H9 (cell line): ENCODE measurements at regions not wholly inside any gene's neighbourhood (a gene's known extent, or its start where the extent isn't known, plus 50 kb on each side); places are given as distances from the start of the nearest gene placed in this dataset.
A peak's percentile ranks its signal among the peaks of the same experiment; 100 is the strongest.

ENCODE experiments used
- DNase-seq: peaks from one replicate; pipeline ENCODE4 v3.0.0-alpha.2; 2017
- H2AFZ ChIP-seq: one replicate; pipeline ENCODE4 v1.6.1; 2013; ENCODE audit warnings: mild to moderate bottlenecking, low read length, control low read depth, moderate library complexity
- H2AK5ac ChIP-seq: 2 replicates; pipeline ENCODE4 v1.6.1; 2013; ENCODE audit warnings: low read length, control low read depth, mixed read lengths; ENCODE audit not compliant: insufficient read length
- H2BK120ac ChIP-seq: one replicate; pipeline ENCODE4 v1.6.1; 2013; ENCODE audit warnings: low read depth, mild to moderate bottlenecking, low read length, control low read depth, inconsistent platforms; ENCODE audit not compliant: poor library complexity, severe bottlenecking
- H2BK12ac ChIP-seq: 2 replicates; pipeline ENCODE4 v1.6.1; 2013; ENCODE audit warnings: low read length, control low read depth, mixed read lengths, low read depth; ENCODE audit not compliant: insufficient read length
- H2BK15ac ChIP-seq: 2 replicates; pipeline ENCODE4 v1.6.1; 2013; ENCODE audit warnings: low read depth, low read length, control low read depth
- H2BK20ac ChIP-seq: one replicate; pipeline ENCODE4 v1.6.1; 2013; ENCODE audit warnings: low read depth, mild to moderate bottlenecking, low read length, control low read depth, inconsistent platforms; ENCODE audit not compliant: poor library complexity, severe bottlenecking
- H2BK5ac ChIP-seq: 2 replicates; pipeline ENCODE4 v1.6.1; 2013; ENCODE audit warnings: low read length, control low read depth, mixed read lengths; ENCODE audit not compliant: insufficient read length
- H3K14ac ChIP-seq: 2 replicates; pipeline ENCODE4 v1.6.1; 2013; ENCODE audit warnings: low read length, control low read depth; ENCODE audit not compliant: insufficient read depth
- H3K18ac ChIP-seq: 2 replicates; pipeline ENCODE4 v1.6.1; 2013; ENCODE audit warnings: low read depth, mild to moderate bottlenecking, mixed read lengths, low read length, control low read depth; ENCODE audit not compliant: insufficient read length
- H3K23ac ChIP-seq: 2 replicates; pipeline ENCODE4 v1.6.1; 2013; ENCODE audit warnings: low read length, control low read depth, mixed read lengths, low read depth; ENCODE audit not compliant: insufficient read length
- H3K23me2 ChIP-seq: 2 replicates; pipeline ENCODE4 v1.6.1; 2013; ENCODE audit warnings: low read depth, mild to moderate bottlenecking, mixed read lengths, low read length, control low read depth; ENCODE audit not compliant: insufficient read length, poor library complexity, severe bottlenecking
- H3K27ac ChIP-seq: 2 replicates; pipeline ENCODE4 v1.5.1; 2013; ENCODE audit warnings: low read length, control low read depth, mixed read lengths, low read depth; ENCODE audit not compliant: insufficient read length
- H3K27me3 ChIP-seq: 2 replicates; pipeline ENCODE4 v1.6.1; 2013; ENCODE audit warnings: low read length, control low read depth, inconsistent platforms; ENCODE audit not compliant: insufficient read depth
- H3K4ac ChIP-seq: 2 replicates; pipeline ENCODE4 v1.6.1; 2013; ENCODE audit warnings: low read depth, mild to moderate bottlenecking, control low read depth, inconsistent platforms, low read length, moderate library complexity
- H3K4me1 ChIP-seq: 2 replicates; pipeline ENCODE4 v1.6.1; 2013; ENCODE audit warnings: low read length, control low read depth, inconsistent platforms; ENCODE audit not compliant: insufficient read depth
- H3K4me2 ChIP-seq: 2 replicates; pipeline ENCODE4 v1.6.1; 2013; ENCODE audit warnings: low read length, control low read depth, mixed read lengths; ENCODE audit not compliant: insufficient read length, insufficient read depth
- H3K56ac ChIP-seq: 2 replicates; pipeline ENCODE4 v1.6.1; 2013; ENCODE audit warnings: low read depth, mild to moderate bottlenecking, mixed read lengths, low read length, control low read depth; ENCODE audit not compliant: insufficient read length
- H3K79me1 ChIP-seq: 2 replicates; pipeline ENCODE4 v1.6.1; 2013; ENCODE audit warnings: low read depth, mild to moderate bottlenecking, moderate library complexity, low read length, control low read depth, inconsistent platforms; ENCODE audit not compliant: insufficient read depth, poor library complexity, severe bottlenecking
- H3K79me2 ChIP-seq: 2 replicates; pipeline ENCODE4 v1.6.1; 2013; ENCODE audit warnings: low read length, control low read depth, inconsistent platforms; ENCODE audit not compliant: insufficient read depth
- H3K9ac ChIP-seq: 2 replicates; pipeline ENCODE4 v1.6.1; 2013; ENCODE audit warnings: low read length, control low read depth, mixed read lengths; ENCODE audit not compliant: insufficient read length; ENCODE audit errors: extremely low read depth
- H3K9me3 ChIP-seq: one replicate; pipeline ENCODE4 v1.6.1; 2013; ENCODE audit warnings: low read depth, low read length, inconsistent platforms; ENCODE audit not compliant: control insufficient read depth
- H3T11ph ChIP-seq: one replicate; pipeline ENCODE4 v1.6.1; 2013; ENCODE audit warnings: mild to moderate bottlenecking, low read length, control low read depth, inconsistent platforms
- H4K20me1 ChIP-seq: one replicate; pipeline ENCODE4 v1.6.1; 2013; ENCODE audit not compliant: control insufficient read depth, insufficient read length, insufficient read depth
- H4K5ac ChIP-seq: 2 replicates; pipeline ENCODE4 v1.6.1; 2013; ENCODE audit warnings: low read depth, mild to moderate bottlenecking, mixed read lengths, low read length, control low read depth; ENCODE audit not compliant: insufficient read length
- H4K8ac ChIP-seq: replicated peaks from 2 replicates; pipeline ENCODE4 v1.6.1; 2013; ENCODE audit warnings: low read length, control low read depth, mixed read lengths, low read depth; ENCODE audit not compliant: insufficient read length
- H4K91ac ChIP-seq: 2 replicates; pipeline ENCODE4 v1.6.1; 2013; ENCODE audit warnings: low read depth, mild to moderate bottlenecking, moderate library complexity, mixed read lengths, low read length, control low read depth; ENCODE audit not compliant: insufficient read length
- H3K27ac Mint-ChIP-seq, 3 experiments: 2 replicates in 2 of 3; 3 replicates in 1 of 3; pipeline ENCODE4 v1.8.0; 2020 to 2021; ENCODE audit warnings: mixed read lengths in 3 of 3, mild to moderate bottlenecking in 1 of 3, moderate library complexity in 1 of 3
- H3K27me3 Mint-ChIP-seq: 2 replicates; pipeline ENCODE4 v1.8.0; 2021; ENCODE audit warnings: low read depth, mild to moderate bottlenecking, moderate library complexity, mixed read lengths
- H3K36me3 Mint-ChIP-seq, 3 experiments: 2 replicates in 2 of 3; 3 replicates in 1 of 3; pipeline ENCODE4 v1.8.0; 2020 to 2021; ENCODE audit warnings: low read depth in 3 of 3, mixed read lengths in 3 of 3; ENCODE audit not compliant: insufficient read depth in 1 of 3
- H3K4me1 Mint-ChIP-seq, 2 experiments: 2 replicates each; pipeline ENCODE4 v1.8.0; 2020; ENCODE audit warnings: mixed read lengths in 2 of 2
- H3K4me3 Mint-ChIP-seq, 2 experiments: 2 replicates in 1 of 2; 3 replicates in 1 of 2; pipeline ENCODE4 v1.8.0; 2020 to 2021; ENCODE audit warnings: mild to moderate bottlenecking in 2 of 2, mixed read lengths in 2 of 2, moderate library complexity in 1 of 2
- H3K9me3 Mint-ChIP-seq, 2 experiments: 2 replicates in 1 of 2; 3 replicates in 1 of 2; pipeline ENCODE4 v1.8.0; 2020; ENCODE audit warnings: mild to moderate bottlenecking in 2 of 2, mixed read lengths in 2 of 2, moderate library complexity in 1 of 2
- WGBS: extraction: QIAGEN DNeasy Blood & Tissue Kit; methylation state at CpG from one replicate; pipeline ENCODE4 v1.1.7; 2013; ENCODE audit warnings: missing lambda C conversion rate, low lambda C conversion rate, mixed read lengths; ENCODE audit not compliant: insufficient read length; ENCODE audit errors: extremely low coverage; 5-methylcytosine and 5-hydroxymethylcytosine counted together
- TF ChIP-seq, protein P1 (sequence below): fragments of 200-600 bp; sonication (generic); conservative IDR thresholded peaks from 3 replicates; pipeline ENCODE4 v1.8.0; 2021; ENCODE audit warnings: antibody characterized with exemption, mild to moderate bottlenecking

DNA sequence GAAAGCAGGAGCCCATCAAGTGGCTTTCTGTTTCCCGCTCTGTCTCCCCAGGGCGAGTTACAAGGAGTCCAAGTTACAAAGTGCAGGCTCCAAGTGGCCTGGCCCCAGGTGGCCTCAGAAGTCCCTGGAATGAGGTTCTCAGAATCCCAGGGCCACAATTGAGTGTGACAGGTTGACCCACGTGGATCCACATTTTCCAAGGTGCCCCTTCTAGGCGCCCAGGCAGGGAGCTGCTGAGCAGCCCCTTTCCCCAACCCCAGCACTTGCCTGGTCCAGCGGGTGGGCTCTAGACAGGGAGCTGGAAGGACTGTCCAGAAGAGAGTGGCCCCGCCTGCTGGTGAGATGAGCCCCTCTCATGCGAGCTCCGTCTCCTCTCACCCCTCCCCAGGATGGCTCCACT is 253.4 kb downstream of the CYP26B1 start:
- peaks cover 12% of the 10 kb centered on the region for H3K27me3 Mint-ChIP-seq
- Histone ChIP-seq H2BK5ac (no peak overlapping the region), H3K4me2 (no peak overlapping the region), H4K5ac (no peak overlapping the region), H2BK120ac (no peak overlapping the region), H3K9me3 (no peaks in the 10 kb centered on the region), H3K4ac (no peak overlapping the region), H3K9ac (no peak overlapping the region), H3T11ph (no peak overlapping the region), H2BK12ac (no peak overlapping the region), H3K79me2 (no peaks in the 10 kb centered on the region), H4K91ac (no peak overlapping the region), H3K14ac (no peak overlapping the region), H3K27ac (no peak overlapping the region), H3K4me1 (no peaks in the 10 kb centered on the region), H2AFZ (no peak overlapping the region), H2BK15ac (no peak overlapping the region), H3K23me2 (no peaks in the 10 kb centered on the region), H3K23ac (no peak overlapping the region), H2BK20ac (no peak overlapping the region), H2AK5ac (no peak overlapping the region), H3K56ac (no peak overlapping the region), H3K18ac (no peak overlapping the region), H3K79me1 (no peaks in the 10 kb centered on the region), H4K20me1 (no peaks in the 10 kb centered on the region), H4K8ac (no peak overlapping the region), H3K27me3 (no peaks in the 10 kb centered on the region)
- H3K27ac Mint-ChIP-seq = no peak overlapping the region
- no CpG with 5 or more reads among the region's 8 CpGs for WGBS
- peak; percentile 57 for DNase-seq
- TF ChIP-seq, protein P1, sequence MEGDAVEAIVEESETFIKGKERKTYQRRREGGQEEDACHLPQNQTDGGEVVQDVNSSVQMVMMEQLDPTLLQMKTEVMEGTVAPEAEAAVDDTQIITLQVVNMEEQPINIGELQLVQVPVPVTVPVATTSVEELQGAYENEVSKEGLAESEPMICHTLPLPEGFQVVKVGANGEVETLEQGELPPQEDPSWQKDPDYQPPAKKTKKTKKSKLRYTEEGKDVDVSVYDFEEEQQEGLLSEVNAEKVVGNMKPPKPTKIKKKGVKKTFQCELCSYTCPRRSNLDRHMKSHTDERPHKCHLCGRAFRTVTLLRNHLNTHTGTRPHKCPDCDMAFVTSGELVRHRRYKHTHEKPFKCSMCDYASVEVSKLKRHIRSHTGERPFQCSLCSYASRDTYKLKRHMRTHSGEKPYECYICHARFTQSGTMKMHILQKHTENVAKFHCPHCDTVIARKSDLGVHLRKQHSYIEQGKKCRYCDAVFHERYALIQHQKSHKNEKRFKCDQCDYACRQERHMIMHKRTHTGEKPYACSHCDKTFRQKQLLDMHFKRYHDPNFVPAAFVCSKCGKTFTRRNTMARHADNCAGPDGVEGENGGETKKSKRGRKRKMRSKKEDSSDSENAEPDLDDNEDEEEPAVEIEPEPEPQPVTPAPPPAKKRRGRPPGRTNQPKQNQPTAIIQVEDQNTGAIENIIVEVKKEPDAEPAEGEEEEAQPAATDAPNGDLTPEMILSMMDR = peak; percentile 49
- no peaks in the 10 kb centered on the region; a peak in 1 of 7 replicates for H3K36me3 Mint-ChIP-seq
- peaks cover 0 to 3% of the 10 kb centered on the region in 2 experiments; a peak in 1 of 4 replicates for H3K4me1 Mint-ChIP-seq
- no peak overlapping the region for H3K4me3 Mint-ChIP-seq
- H3K9me3 Mint-ChIP-seq = no peaks in the 10 kb centered on the region
